NT2/D1 (cell line): ENCODE measurements at regions not wholly inside any gene's neighbourhood (a gene's known extent, or its start where the extent isn't known, plus 50 kb on each side); places are given as distances from the start of the nearest gene placed in this dataset.

Source experiments
- DNase-seq: peaks from one replicate; pipeline ENCODE4 v3.0.0-alpha.2; 2011; ENCODE audit warnings: low read depth, low spot score
- H3K27me3 ChIP-seq: 2 replicates; pipeline ENCODE4 v1.6.0; 2011; ENCODE audit warnings: mild to moderate bottlenecking; ENCODE audit not compliant: insufficient read length, insufficient read depth
- H3K36me3 ChIP-seq: 2 replicates; pipeline ENCODE4 v1.6.1; 2011; ENCODE audit warnings: mild to moderate bottlenecking, low read length, mixed read lengths; ENCODE audit not compliant: insufficient read depth, insufficient read length
- H3K4me1 ChIP-seq: 2 replicates; pipeline ENCODE4 v1.5.1; 2011; ENCODE audit not compliant: insufficient read depth, insufficient read length
- H3K4me3 ChIP-seq: 2 replicates; pipeline ENCODE4 v1.5.1; 2011; ENCODE audit warnings: low read depth; ENCODE audit not compliant: insufficient read length
- H3K9ac ChIP-seq: 2 replicates; pipeline ENCODE4 v1.6.0; 2011; ENCODE audit warnings: low read depth; ENCODE audit not compliant: insufficient read length
- H3K9me3 ChIP-seq: 2 replicates; pipeline ENCODE4 v1.5.1; 2011; ENCODE audit warnings: mild to moderate bottlenecking, low read length; ENCODE audit not compliant: insufficient read depth
- SUZ12 ChIP-seq: IDR thresholded peaks from 2 replicates; pipeline ENCODE4 v1.6.1; 2011; ENCODE audit not compliant: insufficient read length, insufficient read depth; ENCODE audit errors: extremely low read depth
- YY1 ChIP-seq: IDR thresholded peaks from 2 replicates; pipeline ENCODE4 v1.6.1; 2011; ENCODE audit not compliant: insufficient read length, insufficient read depth
- ZNF274 ChIP-seq: IDR thresholded peaks from 2 replicates; pipeline ENCODE4 v1.6.1; 2011; ENCODE audit warnings: mild to moderate bottlenecking, low read depth, low read length

GRCh38 chr5:165260426-165260825 lies 1755.0 kb downstream of the MAT2B start:
- Histone ChIP-seq H3K4me1 (no peaks in the 10 kb centered on the region), H3K27me3 (no peaks in the 10 kb centered on the region), H3K9me3 (no peaks in the 10 kb centered on the region), H3K36me3 (no peaks in the 10 kb centered on the region), H3K4me3 (no peak overlapping the region), H3K9ac (no peak overlapping the region)
- no peak for DNase-seq
- TF ChIP-seq SUZ12 = no peak
- TF ChIP-seq ZNF274 = no peak

- no peak for TF ChIP-seq ZNF274
- no peak for TF ChIP-seq YY1
- no peak for TF ChIP-seq SUZ12
- Histone ChIP-seq H3K36me3 (no peaks in the 10 kb centered on the region), H3K9ac (no peak overlapping the region), H3K27me3 (no peaks in the 10 kb centered on the region), H3K4me1 (no peaks in the 10 kb centered on the region), H3K4me3 (no peak overlapping the region), H3K9me3 (no peaks in the 10 kb centered on the region)
- DNase-seq = no peak
Observed at GRCh38 chr5:165263536-165263935, 1758.1 kb downstream of the MAT2B start.

- no peaks in the 10 kb centered on the region for H3K4me1 ChIP-seq
- H3K36me3 ChIP-seq = no peaks in the 10 kb centered on the region
- TF ChIP-seq SUZ12 = no peak
- TF ChIP-seq YY1 = no peak
- no peak for TF ChIP-seq ZNF274
- no peak for DNase-seq
- H3K4me3 ChIP-seq = no peak overlapping the region
- H3K27me3 ChIP-seq = no peaks in the 10 kb centered on the region
- no peak overlapping the region for H3K9ac ChIP-seq
- H3K9me3 ChIP-seq = no peaks in the 10 kb centered on the region
Observed at GRCh38 chr5:165266939-165267338, 1761.5 kb downstream of the MAT2B start.

- Histone ChIP-seq H3K9me3 (no peaks in the 10 kb centered on the region), H3K9ac (no peak overlapping the region), H3K27me3 (no peaks in the 10 kb centered on the region), H3K4me1 (no peaks in the 10 kb centered on the region), H3K4me3 (no peak overlapping the region), H3K36me3 (no peaks in the 10 kb centered on the region)
- DNase-seq = no peak
- no peak for TF ChIP-seq SUZ12
- TF ChIP-seq ZNF274 = no peak
- TF ChIP-seq YY1 = no peak
Observed at GRCh38 chr5:165272436-165272835, 1767.0 kb downstream of the MAT2B start.

GRCh38 chr5:165277661-165278060 lies 1772.2 kb downstream of the MAT2B start:
- Histone ChIP-seq H3K9ac (no peak overlapping the region), H3K27me3 (no peaks in the 10 kb centered on the region), H3K36me3 (no peaks in the 10 kb centered on the region), H3K4me3 (no peak overlapping the region), H3K9me3 (no peaks in the 10 kb centered on the region), H3K4me1 (no peaks in the 10 kb centered on the region)
- no peak for TF ChIP-seq ZNF274
- DNase-seq = no peak

- Histone ChIP-seq H3K9me3 (no peaks in the 10 kb centered on the region), H3K4me1 (no peaks in the 10 kb centered on the region), H3K27me3 (no peaks in the 10 kb centered on the region), H3K9ac (no peak overlapping the region), H3K4me3 (no peak overlapping the region), H3K36me3 (no peaks in the 10 kb centered on the region)
- no peak for DNase-seq
- no peak for TF ChIP-seq SUZ12
- no peak for TF ChIP-seq YY1
- no peak for TF ChIP-seq ZNF274
Observed at GRCh38 chr5:165282491-165282890, 1777.1 kb downstream of the MAT2B start.

- no peaks in the 10 kb centered on the region for H3K36me3 ChIP-seq
- DNase-seq = no peak
- no peaks in the 10 kb centered on the region for H3K4me1 ChIP-seq
- TF ChIP-seq ZNF274 = no peak
- TF ChIP-seq SUZ12 = no peak
- no peak for TF ChIP-seq YY1
- no peak overlapping the region for H3K9ac ChIP-seq
- H3K27me3 ChIP-seq = no peaks in the 10 kb centered on the region
- H3K4me3 ChIP-seq = no peak overlapping the region
- H3K9me3 ChIP-seq = no peaks in the 10 kb centered on the region
Observed at GRCh38 chr5:165286692-165287091, 1781.3 kb downstream of the MAT2B start.

GRCh38 chr5:165290535-165290934 lies 1785.1 kb downstream of the MAT2B start:
- Histone ChIP-seq H3K4me1 (no peaks in the 10 kb centered on the region), H3K9ac (no peak overlapping the region), H3K36me3 (no peaks in the 10 kb centered on the region), H3K9me3 (no peaks in the 10 kb centered on the region), H3K27me3 (no peaks in the 10 kb centered on the region), H3K4me3 (no peak overlapping the region)
- TF ChIP-seq SUZ12 = no peak
- no peak for TF ChIP-seq ZNF274
- no peak for TF ChIP-seq YY1
- no peak for DNase-seq
